GM23338 (cell line): ENCODE measurements at regions not wholly inside any gene's neighbourhood (a gene's known extent, or its start where the extent isn't known, plus 50 kb on each side); places are given as distances from the start of the nearest gene placed in this dataset.

Experiments
- ATAC-seq: fragments of 200-7000 bp; cut with Tn5 transposase; 3 replicates; pipeline ENCODE4 v1.9.1; 2020
- DNase-seq: peaks from one replicate; pipeline ENCODE4 v3.0.0-alpha.2; 2015; ENCODE audit warnings: low spot score
- H2AFZ ChIP-seq: fragments of 200-600 bp; sonication (generic); 2 replicates; pipeline ENCODE4 v1.8.0; 2016; ENCODE audit warnings: antibody characterized with exemption, mild to moderate bottlenecking, moderate library complexity
- H3F3A ChIP-seq: fragments of 200-600 bp; sonication (generic); replicated peaks from 2 replicates; pipeline ENCODE4 v1.8.0; 2017; ENCODE audit warnings: antibody characterized with exemption, mixed run types, low read depth
- H3K27ac ChIP-seq: fragments of 200-600 bp; sonication (generic); 2 replicates; pipeline ENCODE4 v1.6.1; 2016; ENCODE audit warnings: low read depth
- H3K27me3 ChIP-seq: fragments of 200-600 bp; sonication (generic); 2 replicates; pipeline ENCODE4 v1.8.0; 2016; ENCODE audit warnings: mild to moderate bottlenecking, mixed run types, moderate library complexity; ENCODE audit not compliant: insufficient read depth
- H3K36me3 ChIP-seq: fragments of 200-600 bp; sonication (generic); 2 replicates; pipeline ENCODE4 v1.8.0; 2016; ENCODE audit warnings: mild to moderate bottlenecking; ENCODE audit not compliant: insufficient read depth
- H3K4me1 ChIP-seq: fragments of 200-600 bp; sonication (generic); 2 replicates; pipeline ENCODE4 v1.8.0; 2016; ENCODE audit warnings: mild to moderate bottlenecking, moderate library complexity; ENCODE audit not compliant: insufficient read depth
- H3K4me2 ChIP-seq: fragments of 200-600 bp; sonication (generic); 2 replicates; pipeline ENCODE4 v1.7.1; 2017; ENCODE audit warnings: mixed run types
- H3K4me3 ChIP-seq: fragments of 200-600 bp; sonication (generic); 2 replicates; pipeline ENCODE4 v1.6.1; 2016; ENCODE audit warnings: mixed run types
- H3K79me2 ChIP-seq: fragments of 200-600 bp; sonication (generic); replicated peaks from 2 replicates; pipeline ENCODE4 v1.8.0; 2017; ENCODE audit warnings: mild to moderate bottlenecking; ENCODE audit not compliant: insufficient read depth
- H3K9me2 ChIP-seq: fragments of 200-600 bp; sonication (generic); 2 replicates; pipeline ENCODE4 v1.8.0; 2017; ENCODE audit not compliant: insufficient read depth
- H4K20me1 ChIP-seq: fragments of 200-600 bp; sonication (generic); replicated peaks from 2 replicates; pipeline ENCODE4 v1.8.0; 2017; ENCODE audit warnings: mild to moderate bottlenecking; ENCODE audit not compliant: insufficient read depth
- H3K27ac Mint-ChIP-seq: 2 replicates; pipeline ENCODE4 v1.8.0; 2020; ENCODE audit warnings: inconsistent platforms, mild to moderate bottlenecking, moderate library complexity, mixed read lengths
- H3K27me3 Mint-ChIP-seq: 3 replicates; pipeline ENCODE4 v1.8.0; 2022; ENCODE audit warnings: low read depth, mild to moderate bottlenecking, moderate library complexity, mixed read lengths, inconsistent platforms; ENCODE audit not compliant: insufficient read depth, poor library complexity
- H3K36me3 Mint-ChIP-seq: 3 replicates; pipeline ENCODE4 v1.8.0; 2021; ENCODE audit warnings: low read depth, mild to moderate bottlenecking, inconsistent platforms, moderate library complexity, mixed read lengths
- H3K4me1 Mint-ChIP-seq: 3 replicates; pipeline ENCODE4 v1.8.0; 2020; ENCODE audit warnings: mild to moderate bottlenecking, inconsistent platforms, mixed read lengths
- H3K4me3 Mint-ChIP-seq: 3 replicates; pipeline ENCODE4 v1.8.0; 2021; ENCODE audit warnings: moderate library complexity, mild to moderate bottlenecking, inconsistent platforms, mixed read lengths
- H3K9me3 Mint-ChIP-seq: 3 replicates; pipeline ENCODE4 v1.8.0; 2020; ENCODE audit warnings: moderate library complexity, mild to moderate bottlenecking, inconsistent platforms, mixed read lengths
- CREB1 ChIP-seq: fragments of 250-450 bp; sonication (Bioruptor Pico); IDR thresholded peaks from 2 replicates; pipeline ENCODE4 v1.5.0; 2020; ENCODE audit warnings: low read depth, mild to moderate bottlenecking, moderate library complexity
- CTCF ChIP-seq, 2 experiments: fragments of 200-600 bp in 1 of 2; sonication (generic) in 1 of 2; conservative IDR thresholded peaks; 2 replicates each; pipeline versions ENCODE4 v1.5.1 to v1.6.1; 2016 to 2017; ENCODE audit warnings: antibody characterized with exemption in 2 of 2, low read depth in 2 of 2, mild to moderate bottlenecking in 2 of 2, moderate library complexity in 1 of 2
- ETS1 ChIP-seq: IDR thresholded peaks from 2 replicates; pipeline ENCODE4 v1.6.1; 2016; ENCODE audit warnings: antibody characterized with exemption
- EZH2 ChIP-seq: fragments of 200-600 bp; sonication (generic); IDR thresholded peaks from one replicate; pipeline ENCODE4 v1.8.0; 2017; ENCODE audit warnings: antibody characterized with exemption, mild to moderate bottlenecking, low read depth; ENCODE audit not compliant: unreplicated experiment
- EZH2phosphoT487 ChIP-seq: fragments of 200-600 bp; sonication (generic); IDR thresholded peaks from one replicate; pipeline ENCODE4 v1.8.1; 2018; ENCODE audit warnings: antibody characterized with exemption; ENCODE audit not compliant: unreplicated experiment
- JUNB ChIP-seq: IDR thresholded peaks from one replicate; pipeline ENCODE4 v1.6.1; 2016; ENCODE audit warnings: antibody characterized with exemption; ENCODE audit not compliant: unreplicated experiment
- REST ChIP-seq: IDR thresholded peaks from one replicate; pipeline ENCODE4 v1.6.1; 2018; ENCODE audit warnings: antibody characterized with exemption; ENCODE audit not compliant: unreplicated experiment
- STAT1 ChIP-seq: IDR thresholded peaks from one replicate; pipeline ENCODE4 v1.6.1; 2016; ENCODE audit warnings: antibody characterized with exemption; ENCODE audit not compliant: unreplicated experiment
- ZNF462 ChIP-seq: fragments of 250-450 bp; sonication (Bioruptor Pico); IDR thresholded peaks from 2 replicates; pipeline ENCODE4 v1.5.0; 2020; ENCODE audit warnings: mild to moderate bottlenecking, moderate library complexity

- Histone ChIP-seq H3K27ac (no peak overlapping the region), H4K20me1 (no peaks in the 10 kb centered on the region), H3K9me2 (no peaks in the 10 kb centered on the region), H3K4me3 (no peak overlapping the region), H3K4me1 (no peaks in the 10 kb centered on the region), H3K79me2 (no peaks in the 10 kb centered on the region), H3K27me3 (no peaks in the 10 kb centered on the region), H3K4me2 (no peak overlapping the region), H3K36me3 (no peaks in the 10 kb centered on the region), H3F3A (no peaks in the 10 kb centered on the region), H2AFZ (no peak overlapping the region)
- Mint-ChIP-seq H3K27me3 (peaks cover 1% of the 10 kb centered on the region), H3K36me3 (no peaks in the 10 kb centered on the region), H3K4me1 (no peaks in the 10 kb centered on the region), H3K27ac (no peak overlapping the region), H3K9me3 (peaks cover 10% of the 10 kb centered on the region; the same call in 2 of the 3 replicates), H3K4me3 (no peak overlapping the region)
- TF ChIP-seq ZNF462 (CRISPR knock-in tag), result no peak
- TF ChIP-seq REST, result no peak
- no peak for TF ChIP-seq EZH2
- TF ChIP-seq JUNB, result no peak
- TF ChIP-seq ETS1, result no peak
- TF ChIP-seq CTCF (conservative IDR thresholded peaks at IDR 0.05; ENCODE audit: low read depth in 2 of 2), result no peak
- TF ChIP-seq CREB1 (CRISPR knock-in tag), result no peak
- no peak for TF ChIP-seq STAT1
- no peak for TF ChIP-seq EZH2phosphoT487
- DNase-seq, result no peak
- ATAC-seq, result no peak
These were observed 70.1 kb upstream of the LOC128125822 start for GRCh38 chr6:63502156-63502555.
